Upper lobe of left lung (tissue), 6 donors: ENCODE measurements at regions not wholly inside any gene's neighbourhood (a gene's known extent, or its start where the extent isn't known, plus 50 kb on each side); places are given as distances from the start of the nearest gene placed in this dataset.

Source experiments
- ATAC-seq, 2 donors: fragments of 200-7000 bp; cut with Tn5 transposase; one replicate each; pipeline ENCODE4 v1.9.1; 2022; ENCODE audit warnings: mild to moderate bottlenecking in 2 of 2, moderate library complexity in 2 of 2; ENCODE audit not compliant: low FRiP score in 2 of 2
- DNase-seq, 2 donors: peaks; one replicate each; pipeline ENCODE4 v3.0.0-alpha.2; 2019 to 2020
- H3K27ac ChIP-seq, 4 donors: fragments of 200-600 bp; sonication (generic); one replicate each; pipeline ENCODE4 v1.5.1; 2016 to 2019
- H3K27me3 ChIP-seq, 4 donors: fragments of 200-600 bp; sonication (generic); one replicate each; pipeline ENCODE4 v1.5.1; 2017 to 2019
- H3K36me3 ChIP-seq, 4 donors: fragments of 200-600 bp; sonication (generic); one replicate each; pipeline ENCODE4 v1.5.1; 2016 to 2019
- H3K4me1 ChIP-seq, 4 donors: fragments of 200-600 bp; sonication (generic); one replicate each; pipeline ENCODE4 v1.5.1; 2018 to 2019
- H3K4me3 ChIP-seq, 4 donors: fragments of 200-600 bp; sonication (generic); one replicate each; pipeline ENCODE4 v1.5.1; 2017 to 2019; ENCODE audit warnings: mild to moderate bottlenecking in 2 of 4, moderate library complexity in 1 of 4
- H3K9me3 ChIP-seq, 4 donors: fragments of 200-600 bp; sonication (generic); one replicate each; pipeline ENCODE4 v1.5.1; 2018 to 2019
- EP300 ChIP-seq, 4 donors: sonication (generic); formaldehyde crosslinking; IDR thresholded peaks; one replicate each; pipeline ENCODE4 v1.5.1; 2017; ENCODE audit warnings: antibody characterized with exemption in 4 of 4, control low read depth in 2 of 4
- POLR2A ChIP-seq, 4 donors: fragments of 450-650 bp; IDR thresholded peaks; one replicate each; pipeline ENCODE4 v1.5.1; 2016 to 2017; ENCODE audit warnings: antibody characterized with exemption in 4 of 4, mild to moderate bottlenecking in 2 of 4
- POLR2AphosphoS5 ChIP-seq, 2 donors: sonication (generic); formaldehyde crosslinking; IDR thresholded peaks; one replicate each; pipeline ENCODE4 v1.5.1; 2017; ENCODE audit warnings: antibody characterized with exemption in 2 of 2
- WGBS, 2 donors: methylation state at CpG; one replicate each; pipeline ENCODE4 v1.1.5; 2017 to 2018; 5-methylcytosine and 5-hydroxymethylcytosine counted together
- TF ChIP-seq, protein P1 (sequence below), 6 experiments: fragments of 450-650 bp in 4 of 6; fragments of 200-600 bp in 2 of 6; sonication (generic) in 2 of 6; IDR thresholded peaks; one replicate each; pipeline ENCODE4 v1.5.1; 2016 to 2019; ENCODE audit warnings: antibody characterized with exemption in 6 of 6
- donor health status: DM: no; HTN: no; CAD: no; lungs with moderate emphysema.
- donor health status: DM: no; HTN: yes; CAD: no; lungs with severe emphysema.

DNA sequence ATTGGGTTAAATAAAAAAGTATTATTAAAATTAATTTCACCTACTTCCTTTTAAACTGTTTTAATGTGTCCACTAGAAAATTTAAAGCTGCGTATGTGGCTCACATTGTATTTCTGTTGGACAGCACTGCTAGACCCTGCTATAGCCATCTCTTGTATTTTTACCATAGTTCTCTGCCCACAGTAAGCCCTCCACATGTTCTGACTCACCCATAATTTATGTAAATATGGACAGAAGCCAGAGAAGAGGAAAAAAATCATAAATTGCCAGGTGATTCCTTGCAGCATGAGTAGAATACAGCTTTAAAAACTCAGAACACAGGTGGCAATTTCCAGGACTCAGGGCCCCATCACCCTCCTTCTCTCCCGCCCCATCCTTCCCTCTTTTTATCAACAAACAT, 142.4 kb upstream of the MEX3C start:
- Histone ChIP-seq H3K4me3 (no peak overlapping the region), H3K36me3 (no peaks in the 10 kb centered on the region), H3K27ac (no peak overlapping the region), H3K4me1 (no peaks in the 10 kb centered on the region), H3K9me3 (no peaks in the 10 kb centered on the region), H3K27me3 (no peaks in the 10 kb centered on the region)
- ATAC-seq (no peak), DNase-seq (no peak)
- 83 to 91% methylated on average over 2 of the region's 2 CpGs for WGBS, 2 donors
- TF ChIP-seq, protein P1, sequence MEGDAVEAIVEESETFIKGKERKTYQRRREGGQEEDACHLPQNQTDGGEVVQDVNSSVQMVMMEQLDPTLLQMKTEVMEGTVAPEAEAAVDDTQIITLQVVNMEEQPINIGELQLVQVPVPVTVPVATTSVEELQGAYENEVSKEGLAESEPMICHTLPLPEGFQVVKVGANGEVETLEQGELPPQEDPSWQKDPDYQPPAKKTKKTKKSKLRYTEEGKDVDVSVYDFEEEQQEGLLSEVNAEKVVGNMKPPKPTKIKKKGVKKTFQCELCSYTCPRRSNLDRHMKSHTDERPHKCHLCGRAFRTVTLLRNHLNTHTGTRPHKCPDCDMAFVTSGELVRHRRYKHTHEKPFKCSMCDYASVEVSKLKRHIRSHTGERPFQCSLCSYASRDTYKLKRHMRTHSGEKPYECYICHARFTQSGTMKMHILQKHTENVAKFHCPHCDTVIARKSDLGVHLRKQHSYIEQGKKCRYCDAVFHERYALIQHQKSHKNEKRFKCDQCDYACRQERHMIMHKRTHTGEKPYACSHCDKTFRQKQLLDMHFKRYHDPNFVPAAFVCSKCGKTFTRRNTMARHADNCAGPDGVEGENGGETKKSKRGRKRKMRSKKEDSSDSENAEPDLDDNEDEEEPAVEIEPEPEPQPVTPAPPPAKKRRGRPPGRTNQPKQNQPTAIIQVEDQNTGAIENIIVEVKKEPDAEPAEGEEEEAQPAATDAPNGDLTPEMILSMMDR (IDR thresholded peaks at IDR 0.05): no peak
- TF ChIP-seq POLR2A (IDR thresholded peaks at IDR 0.05) (no peak), EP300 (IDR thresholded peaks at IDR 0.05) (no peak), POLR2AphosphoS5 (IDR thresholded peaks at IDR 0.05) (no peak)

DNA sequence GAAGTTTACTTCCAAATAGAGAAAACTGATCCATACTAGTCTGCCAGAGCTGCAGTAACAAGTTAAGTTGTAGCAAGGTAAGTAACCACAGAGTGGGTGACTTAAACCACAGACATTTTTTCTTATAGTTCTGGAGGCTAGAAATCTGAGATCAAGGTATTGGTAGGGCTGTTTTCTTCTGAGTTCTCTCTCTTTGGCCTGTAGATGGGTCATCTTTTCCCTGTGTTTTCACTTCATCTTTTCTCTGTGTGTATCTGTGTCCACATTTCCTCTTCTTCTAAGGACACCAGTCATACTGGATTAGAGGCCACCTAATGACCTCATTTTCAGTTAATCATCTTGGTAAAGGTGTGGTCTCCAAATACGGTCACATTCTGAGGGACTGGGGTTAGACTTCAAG, 142.9 kb upstream of the MEX3C start:
- no peaks in the 10 kb centered on the region for H3K27me3 ChIP-seq
- H3K27ac ChIP-seq: no peak overlapping the region
- no peaks in the 10 kb centered on the region for H3K9me3 ChIP-seq
- DNase-seq (no peak), ATAC-seq (no peak)
- WGBS, 2 donors: 85 to 89% methylated on average over 1 of the region's 1 CpG
- no peak overlapping the region for H3K4me3 ChIP-seq
- no peaks in the 10 kb centered on the region for H3K36me3 ChIP-seq
- no peak for TF ChIP-seq POLR2A (IDR thresholded peaks at IDR 0.05)
- TF ChIP-seq EP300 (IDR thresholded peaks at IDR 0.05): no peak
- TF ChIP-seq POLR2AphosphoS5 (IDR thresholded peaks at IDR 0.05): no peak
- TF ChIP-seq, protein P1 (IDR thresholded peaks at IDR 0.05): no peak
- no peaks in the 10 kb centered on the region for H3K4me1 ChIP-seq

DNA sequence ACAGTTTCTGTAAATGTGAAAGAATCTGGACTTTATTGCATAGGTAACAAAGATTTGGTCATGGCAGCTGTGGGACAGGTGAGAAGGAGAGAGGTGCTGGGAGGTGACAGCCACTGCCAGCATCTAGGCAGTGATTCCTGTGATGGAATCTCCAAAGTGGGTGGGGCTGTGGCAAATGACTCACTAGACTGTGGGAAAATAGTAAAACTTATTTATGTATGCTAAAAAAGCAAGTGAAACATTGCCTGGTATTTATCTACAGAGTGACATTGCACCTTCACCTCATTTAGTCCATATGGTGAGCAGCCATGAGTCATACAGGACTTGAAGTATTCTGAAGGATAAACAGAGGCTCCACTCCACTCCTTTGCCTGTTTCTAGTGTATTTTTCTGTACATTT, 145.3 kb upstream of the MEX3C start:
- no peaks in the 10 kb centered on the region for H3K9me3 ChIP-seq
- H3K4me3 ChIP-seq: no peak overlapping the region
- H3K36me3 ChIP-seq: no peaks in the 10 kb centered on the region
- TF ChIP-seq, protein P1 (IDR thresholded peaks at IDR 0.05): no peak
- TF ChIP-seq POLR2AphosphoS5 (IDR thresholded peaks at IDR 0.05) (no peak), POLR2A (IDR thresholded peaks at IDR 0.05) (no peak), EP300 (IDR thresholded peaks at IDR 0.05) (no peak)
- no peak for DNase-seq
- ATAC-seq: no peak
- no peak overlapping the region for H3K27ac ChIP-seq
- H3K4me1 ChIP-seq: no peaks in the 10 kb centered on the region
- H3K27me3 ChIP-seq: no peaks in the 10 kb centered on the region

DNA sequence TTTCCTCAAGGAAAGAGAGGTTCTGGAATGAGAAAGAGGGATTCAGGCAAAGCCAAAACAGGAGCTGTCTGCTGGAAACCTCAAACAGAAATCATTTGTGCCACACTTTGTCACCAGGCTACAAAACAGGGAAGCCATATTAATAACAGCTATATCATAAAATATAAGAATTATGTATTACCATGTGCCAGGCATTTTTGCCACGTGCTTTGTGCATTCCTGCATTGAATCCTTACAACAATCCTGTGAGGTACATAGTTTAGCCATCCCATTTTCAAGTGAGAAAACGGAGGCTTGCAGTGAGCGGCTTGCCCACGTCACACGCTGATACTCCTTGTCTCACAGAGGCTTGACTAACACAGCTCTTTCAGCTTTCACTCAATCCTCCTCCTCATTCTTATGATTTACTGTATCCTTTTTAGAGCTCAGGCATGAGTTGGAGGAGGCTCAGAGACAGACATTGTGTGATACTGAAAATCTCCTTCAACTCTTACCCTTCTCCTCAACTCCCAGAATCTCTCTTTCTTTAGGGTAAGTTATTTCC, 148.4 kb upstream of the MEX3C start:
- Histone ChIP-seq H3K4me3 (no peak overlapping the region), H3K4me1 (no peaks in the 10 kb centered on the region), H3K9me3 (no peaks in the 10 kb centered on the region), H3K27me3 (no peaks in the 10 kb centered on the region), H3K36me3 (no peaks in the 10 kb centered on the region), H3K27ac (no peak overlapping the region)
- ATAC-seq (no peak), DNase-seq (no peak)
- WGBS, 2 donors: 79 to 91% methylated on average over 5 of the region's 5 CpGs
- TF ChIP-seq, protein P1 (IDR thresholded peaks at IDR 0.05): no peak
- TF ChIP-seq POLR2A (IDR thresholded peaks at IDR 0.05) (no peak), POLR2AphosphoS5 (IDR thresholded peaks at IDR 0.05) (no peak), EP300 (IDR thresholded peaks at IDR 0.05) (no peak)

DNA sequence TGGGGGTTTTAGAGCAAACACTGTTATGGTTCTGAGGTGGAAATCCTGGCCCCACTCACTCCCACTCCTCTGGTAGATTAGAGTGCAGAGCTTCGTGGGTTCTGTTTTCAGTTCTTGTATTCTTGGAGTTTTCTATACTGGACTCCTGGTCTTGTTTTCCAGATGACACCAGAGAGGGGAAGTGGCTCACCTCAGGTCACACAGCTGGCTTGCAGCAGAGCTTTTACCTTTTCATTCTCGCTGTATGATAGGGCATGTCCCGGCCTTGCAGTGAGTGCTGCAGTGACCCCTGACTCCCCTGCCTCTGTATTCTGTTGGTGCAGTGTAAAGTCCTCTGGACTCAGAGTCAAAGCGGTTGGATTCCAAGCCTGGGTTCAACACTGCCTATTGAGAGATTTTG, 148.9 kb upstream of the MEX3C start:
- no peak for ATAC-seq
- H3K27ac ChIP-seq: no peak overlapping the region
- no peaks in the 10 kb centered on the region for H3K27me3 ChIP-seq
- no peak for TF ChIP-seq POLR2AphosphoS5 (IDR thresholded peaks at IDR 0.05)
- TF ChIP-seq POLR2A (IDR thresholded peaks at IDR 0.05): no peak
- TF ChIP-seq, protein P1 (IDR thresholded peaks at IDR 0.05): no peak
- no peak for TF ChIP-seq EP300 (IDR thresholded peaks at IDR 0.05)
- no peak overlapping the region for H3K4me3 ChIP-seq
- no peak for DNase-seq
- no peaks in the 10 kb centered on the region for H3K36me3 ChIP-seq
- no peaks in the 10 kb centered on the region for H3K9me3 ChIP-seq
- 76 to 90% methylated on average over 4 of the region's 4 CpGs for WGBS, 2 donors
- no peaks in the 10 kb centered on the region for H3K4me1 ChIP-seq
